HUDEP-2 (cell line): ENCODE measurements at regions not wholly inside any gene's neighbourhood (a gene's known extent, or its start where the extent isn't known, plus 50 kb on each side); places are given as distances from the start of the nearest gene placed in this dataset.
A peak's percentile ranks its signal among the peaks of the same experiment; 100 is the strongest.
"Not testable (repeated sequence)": the region's sequence is repeated elsewhere in the genome, so short reads cannot be mapped to it uniquely, and the experiment has no call there.

Source experiments
- DNase-seq, 76 experiments: peaks; one replicate each; lab custom pipeline; 2025; ENCODE audit not compliant: unreplicated experiment in 76 of 76; lab: John Stamatoyannopoulos, UW

GRCh38 chr20:12555849-12556248, 452.9 kb upstream of the SPTLC3 start:
- not testable (repeated sequence) for DNase-seq

- DNase-seq = no peak
Measured at GRCh38 chr20:12557224-12557623, 451.5 kb upstream of the SPTLC3 start.

- no peak for DNase-seq
Measured at GRCh38 chr20:12564979-12565378, 443.8 kb upstream of the SPTLC3 start.

GRCh38 chr20:12566596-12566995, 442.2 kb upstream of the SPTLC3 start:
- DNase-seq = no peak

GRCh38 chr20:12570371-12570770, 438.4 kb upstream of the SPTLC3 start:
- DNase-seq = peak in 2 of 76 experiments; percentile 0 to 5

- no peak for DNase-seq
Measured at GRCh38 chr20:12573442-12573841, 435.3 kb upstream of the SPTLC3 start.

- DNase-seq = no peak
Measured at GRCh38 chr20:12575352-12576095, 433.2 kb upstream of the SPTLC3 start.

GRCh38 chr20:12577213-12577612, 431.6 kb upstream of the SPTLC3 start:
- no peak for DNase-seq

GRCh38 chr20:12581644-12582289, 427.0 kb upstream of the SPTLC3 start:
- no peak for DNase-seq

GRCh38 chr20:12582710-12583109, 426.1 kb upstream of the SPTLC3 start:
- DNase-seq = not testable (repeated sequence)

- no peak for DNase-seq
Measured at GRCh38 chr20:12591949-12592470, 416.8 kb upstream of the SPTLC3 start.

GRCh38 chr20:12592756-12593155, 416.0 kb upstream of the SPTLC3 start:
- DNase-seq = no peak

- DNase-seq = no peak
Measured at GRCh38 chr20:12593342-12593873, 415.4 kb upstream of the SPTLC3 start.

- DNase-seq = no peak
Measured at GRCh38 chr20:12594410-12595088, 414.2 kb upstream of the SPTLC3 start.

- DNase-seq = no peak
Measured at GRCh38 chr20:12595841-12596240, 412.9 kb upstream of the SPTLC3 start.

- no peak for DNase-seq
Measured at GRCh38 chr20:12596863-12597262, 411.9 kb upstream of the SPTLC3 start.

- no peak for DNase-seq
Measured at GRCh38 chr20:12597551-12597950, 411.2 kb upstream of the SPTLC3 start.

- DNase-seq = no peak
Measured at GRCh38 chr20:12598894-12599293, 409.9 kb upstream of the SPTLC3 start.

- no peak for DNase-seq
Measured at GRCh38 chr20:12599494-12599893, 409.3 kb upstream of the SPTLC3 start.

GRCh38 chr20:12605751-12606150, 403.0 kb upstream of the SPTLC3 start:
- no peak for DNase-seq

- no peak for DNase-seq
Measured at GRCh38 chr20:12610871-12611270, 397.9 kb upstream of the SPTLC3 start.
